Stimulated activated CD4-positive, alpha-beta T cell treated with anti-CD3 and anti-CD28 coated beads, Interleukin-12 subunit alpha, Interleukin-12 subunit beta, amount 100 ng/mL, for 48 hours (primary cell): ENCODE measurements at regions not wholly inside any gene's neighbourhood (a gene's known extent, or its start where the extent isn't known, plus 50 kb on each side); places are given as distances from the start of the nearest gene placed in this dataset.

Source experiments
- DNase-seq, 3 donors: peaks; one replicate each; pipeline ENCODE4 v3.0.0-alpha.2; 2020; ENCODE audit warnings: low read depth in 2 of 3, low spot score in 1 of 3

DNA sequence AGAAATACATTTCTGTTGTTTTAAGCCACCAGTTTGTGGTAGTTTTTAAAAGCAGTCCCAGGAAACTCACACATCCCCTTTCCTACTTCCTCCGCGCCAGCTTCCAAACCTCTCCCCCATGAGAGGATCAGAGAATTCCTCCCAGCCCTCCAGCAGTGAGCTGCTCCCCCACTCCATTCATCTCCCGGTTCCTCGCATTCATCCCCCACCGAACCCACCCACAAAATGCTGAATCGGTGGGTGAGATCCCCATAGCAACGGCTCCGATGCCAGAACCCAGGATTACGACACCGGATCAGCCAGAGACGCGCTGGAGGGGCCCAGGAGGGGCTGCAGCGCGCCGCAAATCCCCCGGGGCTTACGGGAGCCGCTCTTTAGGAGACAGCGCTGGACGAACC is 251.4 kb upstream of the RPL38 start:
- no peak for DNase-seq

DNA sequence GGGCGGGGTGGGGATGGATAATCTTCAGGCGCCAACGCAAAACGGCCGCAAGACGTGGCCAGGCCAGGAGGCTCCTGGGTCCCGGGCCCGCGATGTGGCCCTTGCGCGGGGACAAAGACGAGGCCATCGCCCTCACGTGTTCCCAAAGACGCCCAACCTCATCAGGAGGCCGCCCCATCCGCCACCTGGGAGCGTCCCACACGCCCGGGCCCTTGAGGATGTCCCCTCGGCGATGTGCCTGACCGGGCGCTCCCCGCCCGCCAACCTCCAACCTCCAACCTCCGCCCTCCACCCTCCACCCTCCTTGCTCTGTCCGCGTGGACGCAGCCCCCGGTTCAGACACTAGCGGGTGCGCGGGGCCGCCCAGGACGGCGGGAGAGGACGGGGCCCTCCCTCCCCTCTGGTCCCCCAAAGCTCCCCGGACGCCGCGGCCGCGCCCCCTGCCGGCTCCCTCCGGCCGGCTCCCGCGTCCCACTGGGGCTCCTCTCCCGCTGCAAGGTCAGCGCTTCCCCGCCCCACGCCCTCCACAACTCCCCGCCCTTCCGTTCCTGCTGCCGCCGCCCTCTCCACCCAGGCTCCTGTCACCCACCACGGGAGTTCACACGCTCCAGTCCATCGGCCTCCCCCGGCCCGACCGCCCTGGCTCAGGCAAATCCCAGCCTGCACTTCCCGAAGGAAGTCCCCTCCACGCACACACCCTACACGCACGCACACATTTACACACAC is 250.8 kb upstream of the RPL38 start:
- DNase-seq, result peak in 2 of 3 donors; percentile 12 to 20

DNA sequence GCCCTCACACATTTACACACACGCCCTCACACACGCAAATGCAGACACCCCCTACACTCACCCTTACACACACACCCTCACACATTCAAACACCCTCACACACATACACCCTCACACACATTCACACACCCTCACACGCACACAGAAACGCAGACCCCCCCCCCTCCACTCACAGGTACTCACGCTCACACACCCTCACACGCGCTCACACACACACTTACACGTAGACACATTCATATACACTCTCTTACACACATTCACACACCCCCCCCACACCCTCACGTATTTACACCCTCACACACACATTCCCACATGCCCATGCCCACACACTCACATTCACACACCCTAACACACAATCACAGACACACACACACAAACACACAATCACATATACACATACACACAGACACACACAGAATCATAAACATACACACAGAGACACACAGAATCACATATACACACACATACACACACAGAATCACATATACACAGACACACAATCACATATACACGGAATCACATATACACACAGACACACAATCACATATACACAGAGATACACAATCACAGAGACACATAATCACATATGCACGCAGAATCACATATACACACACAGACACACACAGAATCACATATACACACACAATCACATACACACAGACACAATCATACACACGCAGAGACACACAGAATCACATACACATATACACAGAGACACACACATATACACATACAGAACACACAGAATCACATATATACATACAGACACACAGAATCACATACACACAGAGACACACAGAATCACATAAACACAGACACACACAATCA is 250.1 kb upstream of the RPL38 start:
- no peak for DNase-seq

DNA sequence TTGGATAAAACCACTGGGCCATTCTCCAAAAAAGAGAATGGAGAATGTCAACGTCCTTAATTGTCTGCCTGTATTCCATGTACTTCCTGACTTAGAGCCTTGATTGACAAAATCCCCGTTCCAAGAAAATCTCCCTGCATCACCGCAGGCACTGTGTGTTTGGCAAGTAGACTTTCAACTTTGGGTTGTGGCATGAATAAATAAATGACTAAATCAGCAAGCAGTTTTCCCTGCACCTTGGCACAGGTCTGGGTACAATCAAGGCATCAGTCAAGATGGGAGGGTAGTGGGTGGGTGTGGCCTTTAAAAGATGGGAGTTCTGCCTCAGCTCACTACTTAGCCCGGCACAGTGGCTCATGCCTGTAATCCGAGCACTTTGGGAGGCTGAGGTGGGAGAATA is 248.5 kb upstream of the RPL38 start:
- DNase-seq, result no peak

DNA sequence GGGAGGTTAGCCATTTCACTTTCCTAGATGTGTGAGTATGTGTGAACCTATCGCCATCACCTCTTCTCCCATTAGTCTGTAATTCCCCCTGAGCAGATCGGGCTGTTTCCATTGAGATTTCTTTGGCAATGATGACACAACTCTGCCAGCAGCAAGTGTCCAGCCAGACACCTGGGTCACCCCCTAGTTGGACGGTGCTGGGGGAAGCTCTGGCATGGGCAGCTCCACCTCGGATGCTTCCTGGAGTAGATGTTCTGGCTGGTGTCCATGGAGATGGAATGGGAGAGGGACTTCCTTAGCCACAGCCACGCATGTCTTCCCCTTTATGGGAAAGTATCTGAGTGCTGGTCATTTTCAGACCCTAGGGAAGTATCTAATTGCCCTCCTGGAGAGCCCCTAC is 247.9 kb upstream of the RPL38 start:
- no peak for DNase-seq

DNA sequence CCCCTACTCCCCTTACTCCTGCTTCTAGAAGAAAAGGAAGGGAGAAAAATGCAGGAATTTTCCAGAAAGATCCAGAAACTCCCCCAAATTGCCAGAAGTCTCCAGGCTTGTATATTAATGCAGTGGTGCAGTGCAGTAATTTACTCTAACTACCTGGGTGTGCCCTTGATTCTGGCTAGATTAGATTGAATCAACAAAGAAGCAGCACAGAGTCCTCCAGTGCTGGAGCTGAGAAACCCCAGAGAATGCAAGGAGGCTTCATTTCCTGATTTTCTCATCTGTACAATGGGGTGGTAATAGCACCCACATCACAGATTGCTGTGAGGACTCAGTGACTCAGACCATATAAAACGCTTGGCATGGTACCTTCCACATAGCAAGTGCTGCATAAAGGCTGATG is 247.3 kb upstream of the RPL38 start:
- DNase-seq, result no peak

DNA sequence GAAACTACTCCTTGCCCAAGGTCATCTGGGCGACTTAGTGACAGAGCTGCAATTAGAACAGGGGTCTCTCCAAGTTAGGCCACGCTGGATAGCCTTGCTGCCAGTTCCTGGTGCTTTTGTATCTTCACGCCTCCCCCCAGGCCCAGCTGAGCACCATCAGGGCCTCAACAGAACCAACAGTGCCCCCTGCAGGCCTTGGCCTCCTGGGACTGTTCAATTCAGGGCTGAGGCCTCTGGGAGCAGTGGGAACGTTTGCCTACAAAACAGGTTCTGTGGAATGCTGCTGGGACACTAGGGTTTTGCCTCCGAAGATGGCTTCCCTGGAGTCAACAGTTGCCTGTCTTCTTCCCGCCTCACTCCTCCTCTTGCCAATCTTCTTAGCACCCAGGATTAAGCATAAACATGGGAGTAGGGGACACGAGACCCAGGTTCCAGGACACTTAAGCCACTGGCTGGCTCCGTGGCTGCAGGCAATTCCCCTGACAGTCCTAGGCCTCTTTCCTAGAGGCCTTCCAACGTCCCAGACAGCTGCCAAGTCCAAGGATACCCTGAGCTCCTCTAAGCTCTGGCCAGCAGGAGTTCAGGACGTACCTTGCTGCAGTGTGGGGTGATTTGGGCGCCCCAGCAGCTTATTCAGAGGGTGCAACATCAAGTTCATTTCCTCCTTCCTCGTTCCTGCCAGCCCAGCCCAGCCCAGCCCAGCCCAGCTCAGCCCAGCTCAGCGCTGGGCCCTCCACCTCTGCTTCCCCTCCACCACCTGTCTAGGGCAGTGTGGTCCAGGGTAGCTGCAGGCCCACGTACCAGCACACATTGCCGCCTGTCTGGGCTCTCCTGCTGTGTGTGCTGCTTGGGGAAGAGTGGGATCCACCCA is 246.6 kb upstream of the RPL38 start:
- DNase-seq, result peak; percentile 12 to 43 (median 41)

DNA sequence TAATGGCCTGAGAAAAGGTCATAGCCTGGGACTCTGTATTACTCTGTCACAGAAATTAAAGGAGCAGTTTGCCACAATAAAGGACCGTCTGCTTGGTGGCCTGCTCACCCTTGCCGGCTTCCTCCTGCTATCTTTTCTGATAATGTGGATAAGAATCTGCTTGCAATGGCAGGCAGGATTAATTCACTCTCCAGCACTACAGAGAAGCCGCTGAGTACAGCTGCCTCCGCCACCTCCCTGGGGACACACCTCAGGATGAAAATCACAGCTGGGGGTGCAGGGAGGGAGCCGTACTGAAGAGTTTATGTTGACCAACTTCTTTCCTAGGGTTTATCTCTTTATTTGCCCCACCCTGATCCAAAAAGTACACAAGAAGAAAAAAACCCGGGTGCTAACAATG is 245.9 kb upstream of the RPL38 start:
- no peak for DNase-seq

DNA sequence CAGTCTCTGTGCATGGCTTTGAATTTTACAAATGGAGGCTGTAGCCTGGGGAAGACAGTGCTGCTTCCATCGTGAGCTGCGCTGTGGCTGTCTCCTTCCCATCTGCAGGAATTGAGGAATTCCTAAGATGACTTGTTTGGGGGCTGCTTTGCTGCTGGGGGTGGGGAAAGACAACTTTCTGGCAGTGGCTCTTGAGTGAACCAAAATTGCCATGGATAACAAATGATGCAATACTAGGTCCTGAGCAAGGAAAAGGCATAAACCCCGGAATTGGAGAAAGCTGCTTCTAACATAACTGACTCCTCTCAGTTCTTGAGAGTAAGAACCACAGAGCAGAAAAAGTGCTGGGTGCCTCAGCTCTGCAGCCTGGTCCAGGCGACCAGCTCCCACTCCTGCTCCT is 245.0 kb upstream of the RPL38 start:
- no peak for DNase-seq

DNA sequence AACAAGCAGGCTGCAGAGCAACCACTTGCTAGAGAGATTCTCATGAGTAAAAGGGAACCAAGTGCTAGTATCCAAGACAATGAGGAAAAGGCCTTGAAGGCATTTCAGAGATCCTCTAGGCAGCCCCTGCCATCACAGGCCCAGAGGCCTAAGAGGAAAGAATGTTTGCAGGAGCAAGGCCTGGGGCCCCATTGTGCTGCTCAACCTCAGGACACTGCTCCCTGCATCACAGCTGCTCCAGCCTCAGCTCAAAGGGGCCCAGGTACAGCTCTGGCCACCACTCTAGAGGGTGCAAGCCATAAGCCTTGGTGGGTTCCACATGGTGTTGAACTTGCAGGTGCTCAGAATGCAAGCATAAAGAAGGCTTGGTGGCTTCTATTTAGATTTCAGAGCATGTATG is 243.0 kb upstream of the RPL38 start:
- DNase-seq, result no peak

DNA sequence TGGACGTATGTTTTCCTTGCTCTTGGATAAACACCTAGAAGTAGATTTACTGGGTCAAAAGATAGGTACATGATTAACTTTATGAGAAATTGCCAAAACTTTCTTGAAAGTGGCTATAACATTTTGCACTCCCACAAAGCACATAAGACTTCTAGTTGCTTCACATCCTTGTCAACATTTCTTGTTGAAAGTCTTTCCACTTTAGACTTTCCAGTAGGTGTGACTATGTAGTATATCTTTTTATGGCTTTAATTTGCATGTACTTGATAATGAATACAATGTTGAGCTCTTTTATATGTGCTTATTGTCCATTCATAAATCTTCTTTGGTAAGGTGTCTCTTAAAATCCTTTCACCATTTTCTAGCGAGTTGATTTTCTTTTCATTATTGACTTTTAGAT is 241.2 kb upstream of the RPL38 start:
- DNase-seq, result no peak

DNA sequence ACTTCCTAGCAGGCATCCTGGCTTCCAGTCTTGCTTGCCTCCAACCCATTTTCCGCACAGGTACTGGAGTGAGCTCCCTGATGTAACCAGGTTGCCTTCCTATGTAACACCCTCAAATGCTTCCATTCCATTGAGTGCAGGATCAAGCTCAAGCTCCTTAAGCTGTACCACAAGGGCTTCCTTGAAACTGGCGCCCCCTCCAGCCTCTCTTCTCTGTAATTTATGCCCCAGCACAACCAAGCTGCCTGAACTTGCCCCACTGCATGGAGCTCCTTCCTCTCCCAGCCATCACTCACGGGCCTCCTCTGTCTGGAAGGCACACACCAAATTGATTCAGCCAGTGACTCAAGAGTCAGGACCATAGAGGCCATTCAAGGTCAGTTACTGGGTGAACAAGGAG is 234.8 kb upstream of the RPL38 start:
- no peak for DNase-seq

DNA sequence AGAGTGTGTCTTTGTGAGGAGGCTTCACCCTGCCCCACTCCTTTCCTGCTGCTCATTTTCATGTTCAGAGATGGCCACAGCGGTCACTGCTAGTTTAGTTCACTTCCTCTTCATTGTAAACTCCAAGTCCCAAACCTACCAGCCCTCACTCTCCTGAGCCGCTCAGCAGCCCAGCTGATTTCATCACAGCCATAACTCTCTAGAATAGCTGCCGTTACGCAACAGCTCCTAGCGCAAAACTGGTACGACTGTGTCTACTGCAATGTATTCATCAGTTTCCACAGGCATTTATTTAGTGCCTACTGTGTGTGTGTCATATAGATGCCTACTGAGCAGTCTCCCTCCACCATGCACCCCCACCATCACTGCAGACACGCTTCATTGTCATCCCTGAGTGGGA is 233.5 kb upstream of the RPL38 start:
- DNase-seq, result no peak

DNA sequence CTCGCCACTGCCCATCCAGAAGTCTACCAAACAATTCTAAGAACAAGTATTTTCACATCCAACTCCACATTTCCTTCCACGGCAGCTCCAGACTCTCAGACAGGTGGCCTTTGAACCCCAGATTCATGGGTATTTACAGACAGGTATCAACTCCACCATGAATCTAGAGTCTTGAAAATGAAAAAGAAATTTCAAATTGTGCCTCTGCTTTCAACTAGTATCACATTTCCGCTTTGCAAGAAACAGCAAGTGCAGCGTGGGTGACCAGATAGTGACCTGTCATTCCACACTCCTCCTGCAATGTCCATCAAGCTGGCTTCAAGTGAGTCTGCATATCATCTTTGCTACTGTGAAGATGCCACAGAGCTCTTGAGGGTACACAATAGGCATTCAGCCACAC is 232.4 kb upstream of the RPL38 start:
- no peak for DNase-seq

DNA sequence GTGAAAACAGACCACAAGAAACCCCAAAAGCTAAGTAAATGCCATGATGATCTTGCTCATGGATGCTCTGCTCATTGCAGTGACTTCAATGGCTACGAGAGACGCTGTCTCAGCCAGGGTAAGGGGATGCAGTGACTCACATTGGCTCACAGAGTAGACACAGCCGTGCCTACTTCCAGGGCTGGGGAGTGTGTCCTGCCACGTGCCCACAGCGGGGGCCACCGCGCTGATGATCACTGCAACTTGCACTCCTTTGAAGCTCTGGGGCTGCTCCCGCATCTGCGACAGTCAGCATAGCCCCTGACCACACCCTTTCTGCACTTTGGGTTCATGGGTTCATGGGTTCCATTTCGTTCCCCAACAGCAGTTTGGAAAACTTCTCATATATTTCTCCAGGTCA is 231.4 kb upstream of the RPL38 start:
- no peak for DNase-seq

DNA sequence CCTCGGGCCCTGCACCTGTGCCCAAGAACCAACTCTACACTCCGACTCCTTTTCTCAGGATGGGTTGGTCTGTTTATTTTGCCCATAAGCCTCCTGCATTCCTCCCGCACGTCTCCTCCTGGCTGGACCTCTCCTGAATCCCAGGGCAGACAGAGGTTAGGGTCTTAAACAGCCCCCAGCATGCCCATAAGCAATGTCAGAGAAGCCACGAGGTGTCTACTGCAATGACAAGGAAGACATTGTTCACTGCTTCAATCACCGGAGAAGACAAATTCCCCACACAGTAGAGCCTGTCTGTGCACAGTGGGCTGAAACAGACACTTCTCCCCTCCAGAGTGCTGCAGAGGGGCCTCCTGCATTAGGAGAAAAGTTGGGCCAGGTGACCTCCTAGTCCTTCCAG is 230.6 kb upstream of the RPL38 start:
- no peak for DNase-seq

DNA sequence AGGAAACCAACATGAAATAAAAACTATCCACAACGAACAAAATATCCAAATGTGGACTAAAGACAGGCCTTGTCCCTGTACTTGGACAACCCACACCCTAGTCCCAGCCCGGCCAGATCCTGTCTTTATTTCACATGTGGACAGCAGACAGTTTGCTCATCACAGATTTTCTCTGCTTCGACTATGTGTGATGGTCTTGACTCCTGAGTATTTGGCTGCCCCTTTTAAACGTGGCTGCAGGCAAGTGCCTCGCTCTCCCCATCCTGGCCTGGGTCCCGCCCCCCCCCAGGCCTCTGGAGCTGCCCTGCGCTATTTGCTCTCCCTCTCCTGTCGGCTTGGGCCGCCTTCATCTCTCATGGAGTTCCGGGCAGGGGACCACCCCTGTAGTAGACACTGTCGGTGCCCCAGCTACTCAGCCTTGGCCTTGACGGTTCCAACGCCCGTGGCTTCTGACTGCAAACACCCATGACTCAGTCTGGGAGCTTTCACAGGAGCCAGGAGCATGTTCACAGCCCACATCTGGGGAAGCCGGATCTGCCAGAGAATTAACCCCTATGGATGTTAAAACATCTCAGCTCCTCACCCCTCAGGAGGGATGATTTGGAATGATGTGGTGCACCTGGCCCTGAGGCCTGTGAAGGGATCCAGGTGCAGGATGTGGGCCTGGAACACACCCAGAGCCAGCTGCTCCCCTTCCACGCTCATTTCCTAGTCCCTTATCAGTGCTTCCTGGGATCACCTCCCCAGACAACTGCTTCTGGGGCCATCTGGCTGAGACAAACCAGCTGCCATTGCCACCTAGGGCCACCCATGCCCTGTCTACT is 229.7 kb upstream of the RPL38 start:
- no peak for DNase-seq

DNA sequence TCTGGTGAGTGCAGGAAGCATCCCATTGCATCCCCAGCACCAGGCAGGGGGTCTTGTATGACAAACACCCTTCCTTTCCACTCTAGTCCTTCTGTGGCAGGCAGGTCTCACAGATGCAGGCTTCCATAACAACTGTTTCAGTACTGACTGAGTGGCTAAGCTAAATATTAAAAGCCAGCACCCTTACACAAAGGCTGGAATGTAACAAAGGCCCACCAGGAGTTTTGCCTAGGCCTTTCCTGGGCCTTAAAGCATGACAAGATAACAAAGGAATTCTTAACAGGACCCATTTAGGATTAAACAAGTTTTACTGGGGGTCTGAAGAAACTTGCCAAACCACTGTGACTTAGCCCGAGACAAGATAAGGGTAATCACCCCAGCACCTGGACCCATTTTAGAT is 228.9 kb upstream of the RPL38 start:
- no peak for DNase-seq

DNA sequence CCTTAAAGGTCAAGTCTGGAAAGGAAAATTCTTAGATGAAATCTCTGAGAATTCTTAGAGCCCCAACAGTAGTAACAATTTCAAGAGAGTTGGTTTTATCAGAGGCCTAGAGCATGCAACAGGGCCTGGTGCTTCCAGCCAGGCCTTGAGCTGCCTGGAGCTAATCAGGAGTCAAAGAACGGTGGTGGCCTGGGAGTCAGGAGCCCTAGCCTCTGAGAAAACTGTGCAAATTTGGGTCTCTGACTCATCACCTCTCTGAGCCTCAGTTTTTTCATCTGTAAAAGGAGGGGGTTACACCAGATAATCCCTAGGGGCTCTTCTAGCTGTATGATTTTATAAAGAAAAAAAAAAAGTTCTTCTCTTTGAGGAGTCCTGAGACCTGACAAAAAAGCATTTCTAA is 227.3 kb upstream of the RPL38 start:
- no peak for DNase-seq

DNA sequence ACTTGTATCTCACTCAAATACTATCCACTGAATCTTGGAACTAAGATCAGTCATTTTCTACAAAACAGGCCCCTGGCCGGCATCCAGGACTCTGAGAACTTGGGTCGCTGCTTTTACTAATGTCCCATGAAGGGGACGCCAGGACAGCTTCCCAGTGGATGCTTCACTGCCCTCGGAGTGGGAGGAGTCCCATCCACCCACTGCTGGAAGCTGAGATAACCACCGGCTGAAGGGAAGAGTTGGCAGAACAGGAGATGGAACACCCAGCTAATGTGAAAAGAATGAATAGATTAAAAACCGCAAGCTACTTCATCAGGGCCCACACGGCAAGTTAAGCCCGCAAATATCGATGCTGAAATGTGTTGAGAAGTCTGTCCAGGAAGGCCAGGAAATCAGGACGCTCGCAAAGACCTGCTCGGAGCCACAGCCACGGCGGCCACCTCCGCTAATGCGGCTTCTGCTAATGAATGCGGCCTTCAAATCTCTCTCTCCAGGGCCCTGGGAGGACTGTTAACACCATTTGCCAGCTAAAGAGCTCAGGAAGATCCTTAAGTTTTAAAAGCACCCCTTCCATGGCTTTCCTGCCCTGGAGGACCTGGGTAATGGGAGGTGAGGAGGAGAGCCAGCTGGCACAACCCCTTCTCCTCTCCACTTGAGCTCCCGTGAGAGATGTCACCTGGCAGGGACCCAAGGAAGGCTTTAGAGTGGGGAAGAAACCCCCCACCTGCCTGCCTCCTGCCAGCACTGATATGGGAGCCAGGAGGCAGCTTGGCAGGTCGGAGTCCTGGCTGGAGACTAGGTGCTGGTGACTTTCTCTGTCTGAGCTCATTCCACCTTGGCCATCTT is 226.6 kb upstream of the RPL38 start:
- no peak for DNase-seq
